HUES6 (cell line): ENCODE measurements at regions not wholly inside any gene's neighbourhood (a gene's known extent, or its start where the extent isn't known, plus 50 kb on each side); places are given as distances from the start of the nearest gene placed in this dataset.

Source experiments
- H3K27ac ChIP-seq: 2 replicates; pipeline ENCODE4 v1.7.0; 2013; ENCODE audit warnings: low read depth, mild to moderate bottlenecking, low read length, inconsistent platforms
- H3K27me3 ChIP-seq: 2 replicates; pipeline ENCODE4 v1.6.1; 2013; ENCODE audit warnings: low read length; ENCODE audit not compliant: control insufficient read depth, insufficient read depth
- H3K36me3 ChIP-seq: 2 replicates; pipeline ENCODE4 v1.6.1; 2013; ENCODE audit warnings: low read length; ENCODE audit not compliant: control insufficient read depth, insufficient read depth
- H3K4me1 ChIP-seq: 2 replicates; pipeline ENCODE4 v1.6.1; 2013; ENCODE audit warnings: low read length; ENCODE audit not compliant: control insufficient read depth, insufficient read depth
- H3K4me3 ChIP-seq: 2 replicates; pipeline ENCODE4 v1.5.1; 2013; ENCODE audit warnings: low read depth, low read length
- H3K9ac ChIP-seq: one replicate; pipeline ENCODE4 v1.6.1; 2013; ENCODE audit warnings: mild to moderate bottlenecking, low read length
- H3K9me3 ChIP-seq: 2 replicates; pipeline ENCODE4 v1.6.1; 2013; ENCODE audit warnings: low read depth, low read length; ENCODE audit not compliant: control insufficient read depth, insufficient read depth

- Histone ChIP-seq H3K9me3 (no peaks in the 10 kb centered on the region), H3K9ac (no peak overlapping the region), H3K27me3 (no peaks in the 10 kb centered on the region; the same call in 1 of the 2 replicates), H3K4me3 (no peak overlapping the region), H3K4me1 (no peaks in the 10 kb centered on the region), H3K36me3 (no peaks in the 10 kb centered on the region), H3K27ac (no peak overlapping the region)
Measured at GRCh38 chr14:94970941-94971730, 186.2 kb downstream of the DICER1 start.

GRCh38 chr14:94969766-94970165 is 187.6 kb downstream of the DICER1 start:
- Histone ChIP-seq H3K4me3 (no peak overlapping the region), H3K27me3 (no peaks in the 10 kb centered on the region; the same call in 1 of the 2 replicates), H3K4me1 (no peaks in the 10 kb centered on the region), H3K27ac (no peak overlapping the region), H3K9me3 (no peaks in the 10 kb centered on the region), H3K9ac (no peak overlapping the region), H3K36me3 (no peaks in the 10 kb centered on the region)

- H3K27ac ChIP-seq: no peak overlapping the region
- H3K9me3 ChIP-seq: no peaks in the 10 kb centered on the region
- no peak overlapping the region for H3K4me3 ChIP-seq
- peaks cover 4% of the 10 kb centered on the region; the same call in 1 of the 2 replicates for H3K4me1 ChIP-seq
- no peaks in the 10 kb centered on the region for H3K36me3 ChIP-seq
- H3K9ac ChIP-seq: no peak overlapping the region
- H3K27me3 ChIP-seq: no peaks in the 10 kb centered on the region; the same call in 1 of the 2 replicates
Measured at GRCh38 chr14:94966868-94967267, 190.5 kb downstream of the DICER1 start.

GRCh38 chr14:94966344-94966743 is 191.0 kb downstream of the DICER1 start:
- no peak overlapping the region for H3K9ac ChIP-seq
- H3K36me3 ChIP-seq: no peaks in the 10 kb centered on the region
- H3K4me3 ChIP-seq: no peak overlapping the region
- H3K27ac ChIP-seq: no peak overlapping the region
- H3K9me3 ChIP-seq: no peaks in the 10 kb centered on the region
- no peaks in the 10 kb centered on the region; the same call in 1 of the 2 replicates for H3K27me3 ChIP-seq
- H3K4me1 ChIP-seq: peaks cover 9% of the 10 kb centered on the region; the same call in 1 of the 2 replicates

- Histone ChIP-seq H3K9ac (no peak overlapping the region), H3K4me3 (no peak overlapping the region), H3K36me3 (no peaks in the 10 kb centered on the region), H3K27ac (no peak overlapping the region), H3K27me3 (no peaks in the 10 kb centered on the region; the same call in 1 of the 2 replicates), H3K9me3 (no peaks in the 10 kb centered on the region), H3K4me1 (peaks cover 10% of the 10 kb centered on the region; the same call in 1 of the 2 replicates)
Measured at GRCh38 chr14:94965551-94966313, 191.6 kb downstream of the DICER1 start.

DNA sequence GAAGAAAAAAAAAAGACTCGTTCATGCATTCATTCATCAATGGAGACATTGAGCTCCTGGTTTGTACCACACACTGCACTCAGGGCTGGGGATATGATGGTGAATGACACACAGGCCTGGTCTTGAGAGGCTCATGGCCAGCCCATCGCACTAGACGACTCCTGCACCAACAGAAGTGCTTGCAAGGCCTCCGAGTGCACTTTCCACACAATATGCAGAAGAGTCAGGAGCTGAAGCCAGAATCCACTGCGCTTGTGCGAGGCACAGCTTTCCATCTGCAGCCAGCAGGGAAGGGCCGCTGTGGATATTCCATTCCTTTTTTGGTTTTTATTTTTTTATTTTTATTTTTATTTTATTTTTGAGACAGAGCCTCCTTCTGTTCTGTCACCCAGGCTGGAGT is 192.4 kb downstream of the DICER1 start:
- H3K36me3 ChIP-seq: no peaks in the 10 kb centered on the region

DNA sequence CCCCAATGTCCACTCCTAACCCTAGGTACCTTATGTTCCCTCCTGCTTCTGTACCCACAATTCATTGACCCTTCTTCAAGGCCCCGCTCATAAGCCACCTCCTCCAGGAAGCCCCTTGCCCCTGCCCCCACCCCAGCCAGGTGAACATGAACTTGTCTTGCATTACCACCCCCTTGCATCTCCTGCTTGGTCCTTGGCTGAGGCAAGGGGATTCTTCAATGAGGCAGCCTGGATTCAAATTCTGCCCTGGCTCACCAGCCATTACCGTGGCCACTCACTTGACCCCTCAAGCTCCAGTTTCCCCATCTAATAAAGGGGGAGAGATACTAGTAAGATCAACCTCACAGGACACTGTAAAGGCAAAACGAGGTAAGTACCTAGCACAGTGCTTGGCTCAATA is 193.1 kb downstream of the DICER1 start:
- no peak overlapping the region for H3K9ac ChIP-seq
- H3K27me3 ChIP-seq: no peaks in the 10 kb centered on the region; the same call in 1 of the 2 replicates
- H3K36me3 ChIP-seq: no peaks in the 10 kb centered on the region
- peaks cover 10% of the 10 kb centered on the region; the same call in 1 of the 2 replicates for H3K4me1 ChIP-seq
- H3K4me3 ChIP-seq: no peak overlapping the region
- no peak overlapping the region for H3K27ac ChIP-seq
- no peaks in the 10 kb centered on the region for H3K9me3 ChIP-seq

More for the DNA sequence above, 192.4 kb downstream of the DICER1 start:
- Histone ChIP-seq H3K4me3 (no peak overlapping the region), H3K4me1 (peaks cover 10% of the 10 kb centered on the region; the same call in 1 of the 2 replicates), H3K27me3 (no peaks in the 10 kb centered on the region; the same call in 1 of the 2 replicates), H3K9me3 (no peaks in the 10 kb centered on the region), H3K27ac (no peak overlapping the region), H3K9ac (no peak overlapping the region)

DNA sequence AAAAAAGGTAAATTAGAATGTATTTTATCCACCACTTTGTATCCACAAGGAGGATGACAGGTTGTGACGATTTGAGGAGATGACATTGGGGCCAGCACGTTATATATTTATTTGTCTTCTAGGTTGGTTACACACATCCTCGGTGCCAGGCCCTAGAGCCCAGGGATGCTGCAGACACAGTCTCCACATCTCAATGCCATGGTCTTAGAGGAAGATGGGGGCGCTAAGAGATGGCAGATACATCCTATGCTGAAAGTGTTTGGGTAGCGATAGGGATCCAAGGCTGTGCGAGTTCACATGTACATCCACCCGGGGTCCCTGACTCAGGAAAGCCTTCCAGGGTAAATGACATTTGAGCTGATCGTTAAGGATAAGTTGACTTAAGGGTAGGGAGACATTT is 193.1 kb upstream of the GSC start:
- H3K27me3 ChIP-seq: no peaks in the 10 kb centered on the region; the same call in 1 of the 2 replicates
- H3K27ac ChIP-seq: no peak overlapping the region
- peaks cover 10% of the 10 kb centered on the region; the same call in 1 of the 2 replicates for H3K4me1 ChIP-seq
- no peaks in the 10 kb centered on the region for H3K36me3 ChIP-seq
- H3K4me3 ChIP-seq: no peak overlapping the region
- H3K9ac ChIP-seq: no peak overlapping the region
- no peaks in the 10 kb centered on the region for H3K9me3 ChIP-seq

GRCh38 chr14:94962166-94962575 is 192.3 kb upstream of the GSC start:
- Histone ChIP-seq H3K9me3 (no peaks in the 10 kb centered on the region), H3K4me3 (no peak overlapping the region), H3K36me3 (no peaks in the 10 kb centered on the region), H3K27ac (no peak overlapping the region), H3K27me3 (no peaks in the 10 kb centered on the region; the same call in 1 of the 2 replicates), H3K9ac (no peak overlapping the region), H3K4me1 (peaks cover 10% of the 10 kb centered on the region; the same call in 1 of the 2 replicates)

DNA sequence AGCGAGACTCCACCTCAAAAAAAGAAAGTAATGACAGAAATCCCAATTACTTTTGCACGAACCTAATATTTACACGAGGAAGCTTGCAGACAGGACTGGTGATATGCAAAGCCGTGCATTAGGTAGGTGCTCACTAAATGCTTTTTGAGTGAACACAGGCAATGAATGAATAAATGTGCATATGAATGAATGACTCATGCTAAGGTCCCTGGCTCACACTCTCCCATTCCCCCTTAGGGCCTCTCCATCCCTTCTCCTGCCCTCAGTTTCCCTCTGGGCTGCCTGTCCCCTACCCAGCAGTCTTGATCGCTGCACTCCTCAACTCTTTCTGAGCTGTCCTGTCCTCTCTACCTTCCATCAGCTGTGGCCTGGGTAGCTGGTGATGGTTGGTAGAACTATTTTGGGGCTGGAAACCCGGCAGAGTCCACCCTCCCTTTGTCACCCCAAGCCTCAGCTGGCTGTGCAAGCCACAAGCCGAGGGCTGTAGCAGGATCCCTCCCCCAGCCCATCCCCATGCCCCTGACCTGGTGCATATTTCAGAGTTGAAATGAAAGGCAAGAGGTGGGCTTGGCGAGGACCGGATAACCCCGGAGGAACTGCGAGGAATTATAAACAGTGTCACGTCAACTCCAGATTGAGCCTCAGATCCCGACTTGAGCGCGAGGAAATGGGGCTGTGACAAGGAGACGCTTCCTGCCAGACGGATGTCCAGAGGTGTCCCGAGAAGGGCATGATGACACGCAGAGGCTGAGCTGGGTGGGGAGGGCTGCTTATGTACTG is 191.7 kb upstream of the GSC start:
- Histone ChIP-seq H3K9me3 (no peaks in the 10 kb centered on the region), H3K9ac (no peak overlapping the region), H3K4me3 (no peak overlapping the region), H3K36me3 (no peaks in the 10 kb centered on the region), H3K27ac (no peak overlapping the region), H3K27me3 (no peaks in the 10 kb centered on the region; the same call in 1 of the 2 replicates), H3K4me1 (peaks cover 10% of the 10 kb centered on the region; the same call in 1 of the 2 replicates)
